Activated B cell treated with CpG ODN at 0.5 μM for 24 hours (primary cell): ENCODE measurements at regions not wholly inside any gene's neighbourhood (a gene's known extent, or its start where the extent isn't known, plus 50 kb on each side); places are given as distances from the start of the nearest gene placed in this dataset.

ENCODE experiments used
- ATAC-seq: fragments of 200-7000 bp; cut with Tn5 transposase; one replicate; pipeline ENCODE4 v1.10.0; 2021; ENCODE audit warnings: low read depth, mild to moderate bottlenecking, moderate library complexity
- CTCF ChIA-PET: fragments of 350-600 bp; sonication (Branson Sonifier 250); formaldehyde crosslinking; loops from one replicate; lab custom pipeline; 2021; ENCODE audit warnings: antibody characterized with exemption; lab: Charles Lee
- POLR2A ChIA-PET: fragments of 350-600 bp; sonication (Branson Sonifier 250); formaldehyde crosslinking; loops from one replicate; lab custom pipeline; 2021; ENCODE audit warnings: antibody characterized with exemption; lab: Charles Lee
- DNase-seq: peaks from one replicate; pipeline ENCODE4 v3.0.0; 2022
- H3K27ac Mint-ChIP-seq: one replicate; pipeline ENCODE4 v1.8.0; 2020; ENCODE audit warnings: mixed read lengths
- H3K27me3 Mint-ChIP-seq: one replicate; pipeline ENCODE4 v1.8.0; 2021; ENCODE audit warnings: mixed read lengths
- H3K36me3 Mint-ChIP-seq: one replicate; pipeline ENCODE4 v1.8.0; 2021; ENCODE audit warnings: low read depth, mixed read lengths
- H3K4me1 Mint-ChIP-seq: one replicate; pipeline ENCODE4 v1.8.0; 2021; ENCODE audit warnings: mixed read lengths
- H3K4me3 Mint-ChIP-seq: one replicate; pipeline ENCODE4 v1.8.0; 2020; ENCODE audit warnings: mild to moderate bottlenecking, mixed read lengths
- H3K9me3 Mint-ChIP-seq: one replicate; pipeline ENCODE4 v1.8.0; 2020; ENCODE audit warnings: mixed read lengths
- CTCF ChIP-seq: fragments of 200-600 bp; IDR thresholded peaks from one replicate; pipeline ENCODE4 v1.8.0; 2022; ENCODE audit warnings: antibody characterized with exemption, mild to moderate bottlenecking
- intact Hi-C: fragments of 100-400 bp; cut with micrococcal nuclease; formaldehyde crosslinking; loops from one replicate; pipeline ENCODE4 v1.15.1; 2024

GRCh38 chr20:46801003-46801702, 91.7 kb downstream of the SLC2A10 start:
- no peak overlapping the region for H3K4me3 Mint-ChIP-seq
- POLR2A ChIA-PET: no interaction called here
- H3K27me3 Mint-ChIP-seq: peaks cover 12% of the 10 kb centered on the region
- no peaks in the 10 kb centered on the region for H3K9me3 Mint-ChIP-seq
- TF ChIP-seq CTCF: no peak
- DNase-seq (no peak), ATAC-seq (no peak)
- no peak overlapping the region for H3K27ac Mint-ChIP-seq
- CTCF ChIA-PET: no interaction called here
- intact Hi-C loops: no loop called here
- no peaks in the 10 kb centered on the region for H3K36me3 Mint-ChIP-seq
- no peaks in the 10 kb centered on the region for H3K4me1 Mint-ChIP-seq

GRCh38 chr20:46802722-46803121, 91.9 kb upstream of the EYA2 start:
- ChIA-PET CTCF (no interaction called here), POLR2A (no interaction called here)
- ATAC-seq (no peak), DNase-seq (no peak)
- Mint-ChIP-seq H3K36me3 (no peaks in the 10 kb centered on the region), H3K27ac (no peak overlapping the region), H3K9me3 (no peaks in the 10 kb centered on the region), H3K4me3 (no peak overlapping the region), H3K27me3 (peaks cover 12% of the 10 kb centered on the region), H3K4me1 (no peaks in the 10 kb centered on the region)
- intact Hi-C loops: no loop called here
- no peak for TF ChIP-seq CTCF

- intact Hi-C loops: no loop called here
- no peak for DNase-seq
- Mint-ChIP-seq H3K27me3 (peaks cover 12% of the 10 kb centered on the region), H3K36me3 (no peaks in the 10 kb centered on the region), H3K4me3 (no peak overlapping the region), H3K27ac (no peak overlapping the region), H3K4me1 (no peaks in the 10 kb centered on the region), H3K9me3 (no peaks in the 10 kb centered on the region)
- POLR2A ChIA-PET: no interaction called here
- CTCF ChIA-PET: no interaction called here
- TF ChIP-seq CTCF: no peak
- no peak for ATAC-seq
These were observed 91.3 kb upstream of the EYA2 start for GRCh38 chr20:46803123-46804020.

GRCh38 chr20:46804126-46804525, 90.5 kb upstream of the EYA2 start:
- DNase-seq (no peak), ATAC-seq (no peak)
- ChIA-PET POLR2A (interaction anchor here (0.7 kb wide), 1 partner anchor 211 kb away, joined by 7 read pairs; no protein-coding TSS in a partner anchor), CTCF (no interaction called here)
- no peak for TF ChIP-seq CTCF
- intact Hi-C loops: no loop called here
- H3K27ac Mint-ChIP-seq: no peak overlapping the region
- H3K9me3 Mint-ChIP-seq: no peaks in the 10 kb centered on the region
- H3K4me3 Mint-ChIP-seq: no peak overlapping the region
- peaks cover 12% of the 10 kb centered on the region for H3K27me3 Mint-ChIP-seq
- H3K36me3 Mint-ChIP-seq: no peaks in the 10 kb centered on the region
- no peaks in the 10 kb centered on the region for H3K4me1 Mint-ChIP-seq

GRCh38 chr20:46805836-46806235, 88.8 kb upstream of the EYA2 start:
- Mint-ChIP-seq H3K4me1 (no peaks in the 10 kb centered on the region), H3K36me3 (no peaks in the 10 kb centered on the region), H3K9me3 (no peaks in the 10 kb centered on the region), H3K27me3 (peaks cover 16% of the 10 kb centered on the region), H3K27ac (no peak overlapping the region), H3K4me3 (no peak overlapping the region)
- intact Hi-C loops: no loop called here
- ChIA-PET CTCF (no interaction called here), POLR2A (no interaction called here)
- no peak for TF ChIP-seq CTCF
- DNase-seq (no peak), ATAC-seq (no peak)
